ENCODE measurements at regions not wholly inside any gene's neighbourhood (a gene's known extent, or its start where the extent isn't known, plus 50 kb on each side); places are given as distances from the start of the nearest gene placed in this dataset.

DNA sequence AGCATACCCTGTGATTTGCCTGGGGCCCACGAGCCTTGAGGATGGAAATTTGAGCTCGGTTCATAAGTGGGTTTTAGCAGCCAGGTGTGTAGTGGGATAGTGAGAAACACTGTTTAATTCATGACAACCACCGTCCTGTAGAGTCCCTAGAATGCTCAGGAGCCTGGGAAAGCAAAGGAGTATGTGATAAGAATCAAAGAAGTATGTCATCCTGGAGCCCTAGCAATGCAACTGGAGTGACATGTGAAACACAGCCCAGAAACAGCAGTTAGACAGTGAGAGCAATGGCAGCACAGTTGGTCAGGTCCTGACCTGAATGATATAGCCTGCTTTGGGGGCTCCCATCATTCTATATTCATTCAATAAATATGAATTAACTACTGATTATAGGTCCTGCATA is 161.2 kb upstream of the ECI2 start:
- no peak for DNase-seq (ENCODE audit: low read depth in 3 of 3)

DNA sequence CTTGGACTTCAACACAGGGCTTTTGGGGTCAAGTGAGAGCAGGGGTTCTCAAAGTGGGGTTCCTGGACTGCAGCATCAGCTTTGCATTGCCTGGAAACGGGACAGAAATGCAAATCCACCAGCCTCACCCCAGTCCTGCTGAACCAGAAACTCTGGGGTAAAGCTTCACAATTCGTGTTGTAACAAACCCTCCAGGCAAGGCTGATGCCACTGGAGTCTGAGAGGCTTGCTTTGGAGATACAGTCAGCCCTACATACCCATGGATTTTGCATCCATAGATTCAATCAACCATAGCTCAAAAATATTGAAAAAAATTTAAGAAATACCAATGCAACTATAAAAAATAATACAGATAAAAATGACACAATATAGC is 160.4 kb upstream of the ECI2 start:
- no peak for DNase-seq (ENCODE audit: low read depth in 3 of 3)

DNA sequence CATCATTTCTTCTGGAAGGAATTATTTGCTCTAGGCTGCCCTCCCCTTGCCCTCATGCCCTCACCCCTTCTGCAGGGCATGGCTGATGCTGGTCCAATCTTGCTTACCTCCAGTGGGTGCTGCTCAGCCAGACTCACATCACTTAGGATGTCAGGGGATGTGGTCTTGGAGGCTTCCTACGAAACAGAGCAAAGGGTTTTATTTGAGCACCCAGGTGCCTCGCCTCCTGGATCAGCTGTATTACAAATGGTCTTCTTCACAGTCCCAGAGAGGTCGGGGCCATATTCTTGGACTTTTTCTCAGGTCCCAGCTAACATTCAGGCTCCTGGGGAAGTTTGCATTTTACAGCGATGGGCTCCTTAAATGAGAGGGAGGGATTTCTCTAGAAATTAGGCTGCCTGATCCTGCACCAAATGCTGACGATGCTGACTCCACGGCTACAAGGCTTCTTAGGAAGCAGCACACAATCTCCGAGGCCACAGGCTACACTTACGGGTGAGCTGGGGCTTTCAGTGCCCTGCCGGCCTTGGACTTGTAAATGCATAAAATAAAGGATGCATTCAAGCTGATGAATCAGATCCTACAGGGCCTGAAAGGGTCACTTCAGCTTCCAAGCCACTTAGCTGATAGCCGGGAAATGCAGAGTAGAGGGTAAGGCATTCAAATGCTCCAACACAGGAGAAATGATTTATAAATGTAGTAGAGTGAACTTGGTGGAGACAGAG is 159.8 kb upstream of the ECI2 start:
- DNase-seq (ENCODE audit: low read depth in 3 of 3), result no peak

DNA sequence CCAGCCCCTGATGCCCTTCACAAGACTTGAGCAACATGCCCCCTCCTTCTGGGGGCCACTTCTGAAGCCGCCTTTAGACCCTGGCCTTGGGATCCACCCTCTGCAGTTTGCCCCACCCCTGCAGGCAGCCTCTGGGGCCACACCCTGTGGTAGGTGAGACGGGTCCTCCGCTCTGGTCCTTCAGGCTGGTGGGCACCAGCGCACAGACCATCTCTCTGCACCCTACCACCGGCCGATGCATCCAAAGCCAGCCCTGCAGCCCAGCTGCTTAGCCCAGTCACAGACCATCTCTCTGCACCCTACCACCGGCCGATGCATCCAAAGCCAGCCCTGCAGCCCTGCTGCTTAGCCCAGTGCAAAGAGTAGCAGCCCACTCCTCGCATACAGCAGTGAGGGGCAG is 159.3 kb upstream of the ECI2 start:
- DNase-seq (ENCODE audit: low read depth in 3 of 3), result no peak

DNA sequence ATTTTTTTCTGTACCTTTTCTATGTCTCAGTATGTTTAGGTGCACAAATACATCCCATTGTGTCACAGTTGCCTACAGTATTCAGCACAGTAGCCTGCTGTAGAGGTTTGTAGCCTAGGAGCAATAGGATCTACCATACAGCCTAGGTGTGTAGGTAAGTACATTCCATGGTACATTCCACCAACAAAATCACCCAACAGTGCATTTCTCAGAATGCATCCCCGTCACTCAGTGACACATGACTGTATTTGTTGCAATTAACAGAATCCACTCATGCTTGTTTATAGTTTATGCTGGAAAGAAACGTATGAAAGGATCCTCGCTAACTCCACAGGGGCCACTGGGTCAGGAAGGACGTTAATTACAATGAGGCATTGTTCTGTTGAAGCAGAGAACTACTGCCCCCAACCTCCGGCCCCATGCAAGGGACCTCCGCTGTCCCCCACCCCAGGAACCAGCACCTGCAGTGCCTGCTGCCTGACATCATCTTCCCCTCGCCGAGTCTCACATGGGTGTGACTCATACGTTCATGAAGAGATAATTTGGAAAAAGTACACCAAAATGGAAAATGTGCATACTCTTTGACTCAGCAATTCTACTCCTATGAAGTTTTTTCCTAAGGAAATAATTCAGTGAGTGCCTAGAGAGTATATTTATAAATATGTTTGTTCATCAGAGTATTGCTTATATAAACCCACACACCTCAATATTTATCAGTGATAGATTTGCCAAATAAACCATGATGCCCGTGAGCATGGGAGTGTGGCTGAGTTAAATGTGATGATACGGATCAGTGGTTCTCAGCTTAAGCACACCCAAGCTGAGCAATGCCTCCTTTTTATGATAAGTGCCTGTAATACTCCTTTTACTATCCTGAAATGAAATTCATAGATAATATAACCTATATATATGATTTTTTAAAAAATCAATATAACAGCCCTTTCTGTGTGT is 156.4 kb upstream of the ECI2 start:
- no peak for DNase-seq (ENCODE audit: low read depth in 3 of 3)

DNA sequence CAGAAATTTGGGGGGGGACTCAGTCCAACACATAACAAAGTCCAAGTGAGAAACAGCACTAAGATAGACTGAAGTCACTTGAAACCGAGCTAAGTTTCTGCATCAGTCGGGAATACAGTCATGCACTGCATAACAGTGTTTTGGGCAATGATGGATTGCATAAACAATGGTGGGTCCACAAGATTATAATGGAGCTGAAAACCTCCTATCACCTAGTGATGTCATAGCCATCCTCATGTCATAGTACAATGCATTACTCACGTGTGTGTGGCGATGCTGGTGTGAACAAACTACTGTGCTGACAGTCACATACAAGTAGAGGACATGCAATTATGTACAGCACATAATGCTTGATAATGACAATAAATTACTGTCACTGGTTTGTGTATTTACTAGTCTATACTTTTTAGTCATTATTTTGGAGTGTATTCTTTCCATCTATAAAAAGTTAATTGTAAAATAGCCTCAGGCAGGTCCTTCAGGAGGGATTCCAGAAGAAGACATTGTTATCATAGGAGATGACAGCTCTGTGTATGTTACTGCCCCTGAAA is 154.5 kb upstream of the ECI2 start:
- DNase-seq (ENCODE audit: low read depth in 3 of 3), result no peak

DNA sequence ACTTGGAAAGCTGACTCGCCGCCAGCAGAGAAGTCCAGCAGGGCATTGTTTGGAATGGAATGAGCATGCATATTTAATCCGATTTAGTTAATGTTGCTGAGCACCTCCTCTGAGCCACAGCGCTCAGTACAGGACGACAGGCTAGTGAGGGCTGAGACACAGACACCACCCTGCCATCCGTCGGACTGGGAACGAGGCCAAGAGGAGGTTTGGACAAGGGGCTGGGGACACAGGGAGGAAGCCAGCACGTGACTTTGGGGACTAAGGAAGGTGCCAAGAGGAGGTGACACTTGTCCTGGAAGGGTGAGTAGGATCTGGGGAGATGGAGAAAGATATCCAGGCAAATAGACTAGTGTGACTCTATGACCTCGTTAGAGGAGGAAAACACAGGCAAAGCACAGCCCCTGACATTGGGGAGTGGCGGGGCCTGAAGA is 152.5 kb upstream of the ECI2 start:
- no peak for DNase-seq (ENCODE audit: low read depth in 3 of 3)

DNA sequence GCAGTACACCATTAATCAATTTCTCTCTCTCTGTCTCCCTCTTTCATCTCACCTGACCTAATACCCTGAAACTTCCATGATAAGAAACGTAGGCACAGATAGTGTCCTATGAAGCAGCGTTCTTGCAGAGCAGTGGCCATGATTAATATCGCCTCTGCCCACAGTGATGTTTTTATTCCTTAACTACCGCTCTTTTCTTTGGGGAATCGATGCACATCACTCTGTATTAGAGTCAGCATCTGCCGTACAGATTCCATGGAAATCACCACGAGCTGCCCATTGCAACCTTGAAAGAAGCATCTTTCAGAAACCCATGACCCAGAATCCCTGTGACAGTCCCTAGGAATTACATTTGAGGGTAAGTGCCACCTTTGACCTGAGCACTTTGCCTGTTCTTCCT is 152.0 kb upstream of the ECI2 start:
- DNase-seq (ENCODE audit: low read depth in 3 of 3), result no peak

DNA sequence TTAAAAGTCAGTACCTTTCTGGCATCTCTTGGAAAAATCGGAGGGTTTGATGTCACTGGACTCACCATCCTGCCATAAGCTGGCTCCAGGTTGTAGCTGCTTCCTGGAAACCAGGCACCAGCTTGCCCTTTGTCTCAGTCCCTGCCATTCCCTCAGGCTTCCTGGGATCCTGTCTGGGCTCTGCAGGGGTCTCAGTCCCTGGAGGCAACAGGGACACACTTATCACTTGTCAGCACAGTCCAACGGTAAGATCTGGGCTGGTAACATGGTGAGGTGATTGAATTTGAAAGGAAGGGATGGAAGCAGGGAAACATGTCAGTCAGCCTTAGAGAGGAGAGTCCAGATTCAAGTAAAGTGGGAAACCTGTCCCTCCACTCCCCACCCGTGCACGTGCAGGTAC is 147.6 kb upstream of the ECI2 start:
- no peak for DNase-seq (ENCODE audit: low read depth in 3 of 3)

DNA sequence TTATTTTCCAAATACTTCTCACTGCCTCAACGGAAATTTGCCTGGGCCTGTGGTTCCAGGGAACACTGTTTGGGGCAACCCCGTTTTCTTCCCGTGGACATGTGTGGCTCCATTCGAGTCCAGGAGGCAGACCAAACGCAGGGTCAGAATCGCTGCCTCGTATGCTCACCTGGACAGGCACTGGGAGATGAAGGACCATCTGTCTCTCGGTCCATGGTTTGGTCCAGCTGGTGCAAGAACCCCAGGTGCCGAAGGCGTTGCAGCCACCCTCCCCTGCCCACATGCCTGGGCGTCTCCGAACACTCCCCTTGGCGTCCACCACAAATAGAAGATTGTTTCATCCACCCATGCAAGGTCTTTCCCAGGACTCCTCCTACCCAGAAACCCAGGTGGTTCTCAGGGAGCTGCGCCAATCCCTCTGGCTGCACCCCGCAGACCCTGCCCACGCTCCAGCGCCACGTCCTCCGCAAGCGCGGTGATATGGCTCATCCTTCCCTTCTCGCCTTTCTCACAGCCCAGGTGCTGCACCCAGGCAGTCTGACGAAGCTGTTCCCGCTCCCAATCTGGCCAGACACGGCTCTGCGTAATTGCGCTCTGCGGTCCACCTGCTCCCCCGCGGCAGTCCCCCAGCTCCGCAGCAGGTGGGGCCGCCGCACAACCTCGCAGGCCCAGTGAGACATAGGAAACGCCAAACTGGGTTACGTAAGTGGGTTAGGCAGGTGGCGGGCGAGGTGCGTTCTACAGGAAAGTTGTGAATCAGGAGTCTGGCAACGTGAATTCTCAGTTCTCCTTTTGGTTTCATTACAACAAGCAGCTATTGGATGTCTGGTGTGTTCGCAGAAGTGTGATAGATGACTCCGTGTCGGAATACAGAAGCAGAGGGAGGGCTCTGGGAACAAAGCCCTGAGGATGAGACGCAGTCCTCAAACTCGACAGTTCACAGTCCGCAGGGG is 146.2 kb upstream of the ECI2 start:
- DNase-seq (ENCODE audit: low read depth in 3 of 3), result peak in 1 of 3 experiments; percentile 3

DNA sequence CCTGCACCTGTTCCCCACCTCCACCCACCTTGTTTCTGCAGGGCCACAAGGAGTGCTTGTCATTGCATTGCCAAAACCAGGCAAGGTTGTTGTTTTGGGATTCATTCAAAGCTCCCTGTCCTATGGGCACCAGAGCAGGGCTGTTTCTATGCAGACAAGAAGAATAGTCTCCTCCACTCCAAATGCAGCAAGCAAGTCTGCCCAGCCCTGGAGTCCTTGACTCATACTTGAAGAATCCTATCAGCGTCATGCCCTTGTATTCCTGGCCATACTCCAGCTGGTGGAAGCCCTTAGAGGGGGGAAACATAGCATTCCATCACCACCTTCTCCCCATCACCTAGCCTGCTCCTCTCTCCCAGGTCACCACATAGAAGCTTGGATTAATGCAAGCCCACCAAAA is 145.3 kb upstream of the ECI2 start:
- no peak for DNase-seq (ENCODE audit: low read depth in 3 of 3)

DNA sequence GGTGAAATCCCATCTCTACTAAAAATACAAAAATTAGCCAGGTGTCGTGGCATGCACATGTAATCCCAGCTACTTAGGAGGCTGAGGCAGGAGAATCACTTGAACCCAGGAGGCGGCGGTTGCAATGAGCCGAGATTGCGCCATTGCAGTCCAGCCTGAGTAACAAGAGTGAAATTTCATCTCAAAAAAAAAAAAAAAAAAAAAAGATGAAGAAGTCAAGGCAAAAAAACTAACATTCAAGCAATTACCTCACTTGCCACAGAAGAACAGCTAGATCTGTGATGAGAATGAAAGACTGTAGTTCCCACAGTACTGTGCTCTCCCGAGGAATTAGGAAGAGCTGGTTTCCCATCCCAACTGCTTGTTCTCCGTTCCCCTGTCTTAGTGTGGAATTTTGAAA is 144.7 kb upstream of the ECI2 start:
- no peak for DNase-seq (ENCODE audit: low read depth in 3 of 3)

DNA sequence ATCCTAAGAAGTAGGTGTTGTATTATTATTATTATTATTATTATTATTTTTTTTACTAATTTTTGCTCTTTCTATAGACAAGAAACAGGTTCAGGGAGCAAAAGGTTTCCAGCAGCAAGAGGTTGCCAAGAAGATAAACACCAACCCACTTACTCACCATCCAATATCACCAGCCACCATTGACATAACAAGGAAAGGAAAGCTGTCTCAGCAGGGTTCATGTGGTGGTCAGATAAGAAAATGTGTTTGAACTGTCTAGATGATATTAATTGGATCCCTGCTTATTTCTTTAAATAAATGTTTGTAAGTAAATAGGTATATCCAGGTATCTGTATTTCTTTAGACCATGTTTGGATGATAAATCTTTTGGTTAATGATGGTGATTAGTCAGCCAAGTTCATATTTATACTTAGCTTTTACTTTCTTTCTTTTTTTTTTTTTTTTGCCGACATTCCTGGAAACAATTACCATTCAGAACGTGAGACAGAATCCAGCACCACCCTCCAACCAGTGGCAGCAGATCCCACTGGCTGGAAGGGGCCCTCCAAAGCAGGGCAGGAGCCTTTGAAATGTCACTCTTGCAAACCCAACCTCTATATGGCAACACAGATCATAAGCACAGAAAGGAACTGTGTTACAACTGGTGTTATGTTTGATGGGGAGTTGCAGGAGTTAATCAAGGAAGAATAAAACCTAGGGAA is 139.2 kb upstream of the ECI2 start:
- no peak for DNase-seq (ENCODE audit: low read depth in 3 of 3)

DNA sequence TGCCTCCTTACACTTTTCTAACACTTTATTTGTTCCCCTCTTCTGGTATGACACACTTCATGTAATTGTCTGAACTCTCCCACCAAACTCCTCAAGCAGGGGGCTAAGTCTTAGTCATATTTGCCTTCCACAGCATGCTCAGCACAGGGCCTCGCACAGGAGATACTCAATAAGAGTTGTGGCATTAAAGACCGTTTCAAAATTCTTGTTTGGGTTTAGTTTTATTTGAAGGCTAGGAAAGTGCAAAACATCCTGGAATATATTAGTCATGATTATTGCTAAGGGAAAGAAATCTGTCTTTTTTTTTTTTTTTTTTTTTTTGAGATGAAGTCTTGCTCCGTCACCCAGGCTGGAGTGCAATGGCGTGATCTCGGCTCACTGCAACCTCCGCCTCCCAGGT is 137.6 kb upstream of the ECI2 start:
- no peak for DNase-seq (ENCODE audit: low read depth in 3 of 3)

DNA sequence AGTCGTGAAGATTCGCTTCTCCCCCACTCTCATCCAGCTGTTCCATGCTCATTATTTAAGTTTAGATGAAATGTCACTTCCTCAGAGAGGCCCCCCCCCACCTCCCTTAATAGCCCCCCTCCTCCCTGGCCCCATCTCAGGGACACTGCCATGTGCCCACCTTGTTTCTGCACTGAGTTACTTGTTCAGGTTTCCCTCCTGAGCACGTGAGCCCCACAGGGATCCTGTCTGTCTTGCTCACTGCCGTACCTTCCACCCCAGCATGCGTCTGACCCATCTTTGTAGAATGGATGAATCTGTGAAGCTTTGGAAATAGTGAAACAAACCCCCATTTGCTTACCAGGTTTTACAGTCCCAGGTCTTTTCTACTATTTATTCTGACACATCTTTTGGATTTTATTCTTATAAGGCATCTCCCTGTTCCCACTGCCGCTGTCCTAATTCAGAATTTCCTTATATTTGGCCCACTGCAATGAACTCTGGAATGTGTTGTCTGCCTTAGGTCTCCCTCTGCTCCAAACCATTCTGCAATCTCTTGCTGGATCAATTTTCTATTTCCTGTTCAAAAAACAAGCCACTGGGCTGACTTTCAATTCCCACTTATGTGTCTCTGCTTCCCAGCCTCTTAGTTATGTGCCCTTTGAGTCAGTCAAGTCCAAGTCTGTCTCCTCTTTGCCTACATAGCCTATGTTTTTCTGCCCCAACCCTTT is 136.5 kb upstream of the ECI2 start:
- no peak for DNase-seq (ENCODE audit: low read depth in 3 of 3)

DNA sequence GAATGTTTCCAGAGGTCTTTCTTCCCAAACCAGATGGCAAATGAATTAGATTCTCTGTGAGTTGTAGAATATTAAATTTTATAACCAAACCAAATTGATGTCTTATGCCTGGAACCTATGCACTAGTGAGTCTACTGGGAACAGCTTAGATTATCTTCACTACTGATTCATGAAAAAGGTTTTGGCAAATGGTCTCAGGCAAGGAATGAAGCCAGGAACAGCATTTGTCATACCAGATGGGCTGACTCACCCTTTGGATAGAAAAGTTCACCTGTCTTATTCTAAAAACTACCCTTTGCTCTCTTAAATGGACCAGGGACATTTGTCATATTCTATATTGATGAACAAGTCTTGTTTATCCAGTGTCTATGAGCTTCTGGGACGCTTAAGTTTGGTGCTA is 135.4 kb upstream of the ECI2 start:
- no peak for DNase-seq (ENCODE audit: low read depth in 3 of 3)

DNA sequence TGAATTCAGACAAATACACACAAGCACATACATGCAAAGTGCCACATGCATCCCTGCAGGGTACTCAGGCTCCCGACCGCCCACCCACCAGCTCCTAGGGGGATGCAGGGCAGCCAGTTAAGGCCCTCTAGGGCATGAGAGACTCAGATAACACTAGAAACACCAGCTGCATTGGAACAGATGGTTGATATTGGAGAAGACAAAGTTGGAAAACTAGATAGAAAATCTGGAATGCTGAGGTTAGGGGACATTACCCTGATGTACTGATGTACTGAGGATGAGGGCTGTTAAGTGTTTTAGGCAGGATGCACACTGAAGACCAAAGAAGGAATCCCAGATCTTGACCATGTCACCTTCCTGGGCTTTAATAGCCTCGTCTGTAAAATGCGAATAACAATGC is 134.6 kb upstream of the ECI2 start:
- no peak for DNase-seq (ENCODE audit: low read depth in 3 of 3)

DNA sequence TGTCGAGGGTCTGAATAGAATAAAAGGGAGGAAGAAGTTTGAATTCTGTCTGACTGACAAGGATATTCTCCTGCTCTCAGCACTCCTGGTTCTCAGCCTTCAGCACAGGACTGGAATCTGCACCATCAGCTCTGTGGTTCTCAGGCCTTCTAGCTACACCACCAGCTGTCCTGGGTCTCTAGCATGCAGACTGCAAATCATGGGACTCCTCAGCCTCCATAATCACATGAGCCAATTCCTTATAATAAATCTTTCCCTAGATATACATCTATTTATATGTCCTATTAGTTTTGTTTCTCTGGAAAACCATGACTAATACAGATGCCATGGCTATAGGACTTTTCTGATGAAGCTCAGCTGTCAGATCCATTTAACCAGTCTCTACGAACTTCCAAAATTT is 132.8 kb upstream of the ECI2 start:
- no peak for DNase-seq (ENCODE audit: low read depth in 3 of 3)

DNA sequence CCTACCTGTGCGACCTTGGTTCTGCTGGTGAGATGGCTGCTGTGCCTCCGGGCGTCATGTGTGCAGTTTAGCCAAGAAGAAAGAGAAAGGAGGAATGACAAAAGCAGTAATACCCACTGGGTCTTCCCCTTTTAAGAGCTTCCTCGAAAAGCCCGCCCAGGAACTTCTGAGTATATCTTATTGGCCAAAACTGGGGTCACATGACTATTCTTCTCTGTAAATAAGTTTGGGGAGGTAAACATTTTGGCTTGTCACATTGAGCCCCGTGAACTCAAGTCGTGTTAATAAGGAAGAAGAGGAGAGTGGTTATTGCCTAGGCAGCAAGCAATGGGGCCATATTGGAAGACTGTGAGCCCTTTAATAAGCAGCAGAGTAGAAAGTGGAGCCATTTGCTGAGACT is 130.4 kb upstream of the ECI2 start:
- no peak for DNase-seq (ENCODE audit: low read depth in 3 of 3)

DNA sequence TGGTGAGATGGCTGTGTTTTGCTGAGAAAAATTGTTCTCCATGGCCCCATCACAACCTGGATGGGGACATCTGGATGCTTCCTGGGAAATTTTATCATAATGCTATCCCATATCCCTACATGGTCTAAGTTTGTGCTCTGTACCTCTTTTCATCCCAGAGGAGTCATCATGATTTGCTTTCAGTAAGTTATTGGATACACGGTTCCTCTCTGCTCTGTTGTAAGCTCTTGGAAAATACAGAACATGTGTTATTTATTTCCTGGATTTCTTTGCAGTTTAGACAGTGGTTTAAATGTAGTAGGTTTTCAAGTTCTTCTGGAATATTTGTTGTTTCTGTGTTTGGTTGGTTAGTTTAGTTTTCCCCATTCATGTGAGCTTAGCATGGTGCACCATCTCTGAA is 129.2 kb upstream of the ECI2 start:
- no peak for DNase-seq (ENCODE audit: low read depth in 3 of 3)

DNA sequence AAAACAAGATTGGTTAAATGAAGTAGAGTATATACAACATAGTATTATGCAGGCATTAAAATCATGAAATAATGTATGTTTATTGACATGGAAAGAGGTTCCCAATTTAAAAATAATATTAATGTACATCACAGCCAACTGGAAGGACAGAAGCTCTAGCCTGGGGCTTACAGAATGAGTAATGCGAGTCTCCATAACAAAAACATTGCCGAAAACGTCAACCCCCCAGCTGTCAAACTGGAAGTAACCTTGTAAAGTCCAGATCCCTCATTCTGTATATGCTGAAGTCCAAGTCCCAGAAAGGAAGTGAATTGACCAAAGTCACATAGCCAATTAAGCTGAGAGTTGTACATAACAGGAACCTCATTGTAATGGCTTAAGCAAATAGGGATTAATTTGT is 128.7 kb upstream of the ECI2 start:
- DNase-seq (ENCODE audit: low read depth in 3 of 3), result no peak

Measured in stimulated activated CD4-positive, alpha-beta T cell treated with anti-CD3 and anti-CD28 coated beads, TNF-alpha, amount 100 ng/mL, for 4 hours (primary cell).